Thyroid gland (tissue), 4 donors: ENCODE measurements at regions not wholly inside any gene's neighbourhood (a gene's known extent, or its start where the extent isn't known, plus 50 kb on each side); places are given as distances from the start of the nearest gene placed in this dataset.

ENCODE experiments used
- POLR2A ChIP-seq, 2 donors: fragments of 450-650 bp; IDR thresholded peaks; one replicate each; pipeline ENCODE4 v1.6.1; 2017; ENCODE audit warnings: antibody characterized with exemption in 2 of 2, mild to moderate bottlenecking in 2 of 2, moderate library complexity in 1 of 2
- TF ChIP-seq, protein P1 (sequence below), 6 experiments: fragments of 200-600 bp in 3 of 6; fragments of 450-650 bp in 3 of 6; sonication (generic) in 3 of 6; IDR thresholded peaks; one replicate each; pipeline ENCODE4 v1.5.1; 2016 to 2019; ENCODE audit warnings: antibody characterized with exemption in 6 of 6, mild to moderate bottlenecking in 2 of 6, inconsistent platforms in 1 of 6, moderate library complexity in 1 of 6

- TF ChIP-seq, protein P1, sequence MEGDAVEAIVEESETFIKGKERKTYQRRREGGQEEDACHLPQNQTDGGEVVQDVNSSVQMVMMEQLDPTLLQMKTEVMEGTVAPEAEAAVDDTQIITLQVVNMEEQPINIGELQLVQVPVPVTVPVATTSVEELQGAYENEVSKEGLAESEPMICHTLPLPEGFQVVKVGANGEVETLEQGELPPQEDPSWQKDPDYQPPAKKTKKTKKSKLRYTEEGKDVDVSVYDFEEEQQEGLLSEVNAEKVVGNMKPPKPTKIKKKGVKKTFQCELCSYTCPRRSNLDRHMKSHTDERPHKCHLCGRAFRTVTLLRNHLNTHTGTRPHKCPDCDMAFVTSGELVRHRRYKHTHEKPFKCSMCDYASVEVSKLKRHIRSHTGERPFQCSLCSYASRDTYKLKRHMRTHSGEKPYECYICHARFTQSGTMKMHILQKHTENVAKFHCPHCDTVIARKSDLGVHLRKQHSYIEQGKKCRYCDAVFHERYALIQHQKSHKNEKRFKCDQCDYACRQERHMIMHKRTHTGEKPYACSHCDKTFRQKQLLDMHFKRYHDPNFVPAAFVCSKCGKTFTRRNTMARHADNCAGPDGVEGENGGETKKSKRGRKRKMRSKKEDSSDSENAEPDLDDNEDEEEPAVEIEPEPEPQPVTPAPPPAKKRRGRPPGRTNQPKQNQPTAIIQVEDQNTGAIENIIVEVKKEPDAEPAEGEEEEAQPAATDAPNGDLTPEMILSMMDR (IDR thresholded peaks at IDR 0.05) = no peak
- no peak for TF ChIP-seq POLR2A (IDR thresholded peaks at IDR 0.05)
Measured at GRCh38 chr9:71218774-71219173, 97.4 kb upstream of the TRPM3 start.
